Ascending aorta (tissue), 2 donors: ENCODE measurements at regions not wholly inside any gene's neighbourhood (a gene's known extent, or its start where the extent isn't known, plus 50 kb on each side); places are given as distances from the start of the nearest gene placed in this dataset.

Experiments
- DNase-seq, 2 donors: peaks; one replicate each; pipeline ENCODE4 v3.0.0-alpha.2; 2019; ENCODE audit warnings: low spot score in 2 of 2
- H3K27ac ChIP-seq, 2 donors: fragments of 200-600 bp; sonication (generic); one replicate each; pipeline ENCODE4 v1.5.1; 2016 to 2017; ENCODE audit warnings: mild to moderate bottlenecking in 1 of 2
- H3K27me3 ChIP-seq: fragments of 200-600 bp; sonication (generic); one replicate; pipeline ENCODE4 v1.5.1; 2017
- H3K36me3 ChIP-seq, 2 donors: fragments of 200-600 bp; sonication (generic); one replicate each; pipeline ENCODE4 v1.5.1; 2016
- H3K4me1 ChIP-seq, 2 donors: fragments of 200-600 bp; sonication (generic); one replicate each; pipeline ENCODE4 v1.5.1; 2016 to 2017; ENCODE audit warnings: mild to moderate bottlenecking in 1 of 2
- H3K4me3 ChIP-seq, 2 donors: fragments of 200-600 bp; sonication (generic); one replicate each; pipeline ENCODE4 v1.5.1; 2016 to 2017; ENCODE audit warnings: mild to moderate bottlenecking in 1 of 2
- H3K9me3 ChIP-seq, 2 donors: fragments of 200-600 bp; sonication (generic); one replicate each; pipeline ENCODE4 v1.5.1; 2016
- intact Hi-C: fragments of 100-400 bp; cut with DNase I; formaldehyde crosslinking; loops from one replicate; pipeline ENCODE4 v1.15.1; 2023
- TF ChIP-seq, protein P1 (sequence below), 3 experiments: fragments of 200-600 bp in 2 of 3; fragments of 450-650 bp in 1 of 3; sonication (generic) in 2 of 3; IDR thresholded peaks; one replicate each; pipeline ENCODE4 v1.5.1; 2016 to 2019; ENCODE audit warnings: antibody characterized with exemption in 3 of 3, mild to moderate bottlenecking in 1 of 3, moderate library complexity in 1 of 3

DNA sequence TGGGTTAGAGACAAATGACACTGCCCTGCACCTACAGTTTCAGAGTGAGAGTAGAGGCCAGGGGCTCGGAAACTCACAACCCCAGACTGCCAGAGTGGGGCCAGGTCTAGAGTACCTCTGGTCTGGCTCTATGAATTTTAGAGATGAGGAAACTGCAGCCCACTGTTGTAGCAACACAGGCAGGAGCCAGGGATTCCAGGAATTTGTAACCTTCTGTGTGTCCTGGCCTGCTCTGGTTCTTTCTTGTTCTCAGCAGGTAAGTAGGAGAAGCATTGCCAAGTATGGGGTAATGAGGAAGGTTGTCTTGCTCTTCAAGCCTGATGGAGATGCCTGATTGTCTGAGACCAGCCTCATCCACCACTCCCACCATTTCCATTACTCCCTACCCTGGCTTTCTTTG lies 221.8 kb downstream of the UACA start:
- DNase-seq: peak in 1 of 2 donors; percentile 21
- no peak overlapping the region for H3K4me3 ChIP-seq
- TF ChIP-seq, protein P1, sequence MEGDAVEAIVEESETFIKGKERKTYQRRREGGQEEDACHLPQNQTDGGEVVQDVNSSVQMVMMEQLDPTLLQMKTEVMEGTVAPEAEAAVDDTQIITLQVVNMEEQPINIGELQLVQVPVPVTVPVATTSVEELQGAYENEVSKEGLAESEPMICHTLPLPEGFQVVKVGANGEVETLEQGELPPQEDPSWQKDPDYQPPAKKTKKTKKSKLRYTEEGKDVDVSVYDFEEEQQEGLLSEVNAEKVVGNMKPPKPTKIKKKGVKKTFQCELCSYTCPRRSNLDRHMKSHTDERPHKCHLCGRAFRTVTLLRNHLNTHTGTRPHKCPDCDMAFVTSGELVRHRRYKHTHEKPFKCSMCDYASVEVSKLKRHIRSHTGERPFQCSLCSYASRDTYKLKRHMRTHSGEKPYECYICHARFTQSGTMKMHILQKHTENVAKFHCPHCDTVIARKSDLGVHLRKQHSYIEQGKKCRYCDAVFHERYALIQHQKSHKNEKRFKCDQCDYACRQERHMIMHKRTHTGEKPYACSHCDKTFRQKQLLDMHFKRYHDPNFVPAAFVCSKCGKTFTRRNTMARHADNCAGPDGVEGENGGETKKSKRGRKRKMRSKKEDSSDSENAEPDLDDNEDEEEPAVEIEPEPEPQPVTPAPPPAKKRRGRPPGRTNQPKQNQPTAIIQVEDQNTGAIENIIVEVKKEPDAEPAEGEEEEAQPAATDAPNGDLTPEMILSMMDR (IDR thresholded peaks at IDR 0.05): no peak

DNA sequence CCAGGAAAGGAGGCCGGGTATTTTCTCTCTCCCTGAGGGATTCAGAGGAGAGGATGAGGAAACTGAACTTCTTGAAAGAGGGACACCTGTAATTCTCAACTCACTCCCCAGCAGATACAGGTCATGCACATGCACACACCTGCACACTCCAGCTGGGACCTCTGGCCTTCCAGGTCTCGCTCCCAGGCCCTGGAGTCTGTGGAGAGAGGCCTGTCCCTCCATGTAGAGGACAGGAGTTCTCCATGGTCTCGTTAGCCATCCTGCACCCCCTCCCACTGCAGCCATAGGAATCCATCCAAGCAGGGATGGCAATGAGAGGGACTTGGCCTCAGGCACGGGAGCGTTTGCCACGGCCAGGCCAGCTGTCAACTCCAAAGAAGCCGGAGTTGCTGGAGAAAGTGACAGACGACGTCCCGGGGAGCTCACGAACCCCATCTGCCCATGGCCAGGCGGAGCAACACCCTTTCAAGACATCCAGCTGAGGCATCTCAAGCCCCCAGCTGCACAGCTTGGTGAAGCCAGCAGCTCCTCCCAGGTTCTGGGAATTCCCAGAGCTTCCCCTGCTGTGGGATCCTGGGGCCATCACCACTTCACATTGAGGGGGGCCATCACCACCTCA lies 223.3 kb downstream of the UACA start:
- Histone ChIP-seq H3K4me1 (no peaks in the 10 kb centered on the region), H3K4me3 (no peak overlapping the region), H3K27me3 (no peaks in the 10 kb centered on the region), H3K36me3 (no peaks in the 10 kb centered on the region), H3K9me3 (no peaks in the 10 kb centered on the region), H3K27ac (no peak overlapping the region)
- TF ChIP-seq, protein P1 (IDR thresholded peaks at IDR 0.05): no peak
- peak in 1 of 2 donors; percentile 25 for DNase-seq
- intact Hi-C loops: no loop called here

More for the DNA sequence above, 221.8 kb downstream of the UACA start:
- intact Hi-C loops: no loop called here
- Histone ChIP-seq H3K4me1 (no peaks in the 10 kb centered on the region), H3K9me3 (no peaks in the 10 kb centered on the region), H3K36me3 (no peaks in the 10 kb centered on the region), H3K27ac (no peak overlapping the region), H3K27me3 (no peaks in the 10 kb centered on the region)

DNA sequence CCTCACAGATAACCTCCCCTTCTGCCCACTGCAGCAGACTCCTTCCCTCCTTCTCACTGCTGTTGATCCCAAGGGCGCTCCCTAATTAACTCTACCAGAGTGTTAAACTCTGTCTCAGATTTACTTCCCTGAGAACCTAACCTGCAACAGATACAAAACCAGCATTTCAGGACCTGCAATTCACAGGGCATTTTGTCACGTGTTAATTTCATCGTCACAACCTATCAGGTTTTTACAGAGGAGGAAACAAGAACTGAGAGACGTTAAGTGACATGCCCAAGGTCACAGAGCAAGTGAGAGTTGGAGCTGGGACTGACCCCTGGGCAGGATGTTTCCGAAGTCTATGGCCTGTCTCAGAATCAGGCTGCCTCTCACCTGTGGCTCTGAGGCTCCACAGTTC lies 223.9 kb downstream of the UACA start:
- no peak overlapping the region for H3K4me3 ChIP-seq
- H3K27me3 ChIP-seq: no peaks in the 10 kb centered on the region
- no peaks in the 10 kb centered on the region for H3K9me3 ChIP-seq
- H3K36me3 ChIP-seq: no peaks in the 10 kb centered on the region
- peak in 1 of 2 donors; percentile 13 for DNase-seq
- H3K27ac ChIP-seq: no peak overlapping the region
- intact Hi-C loops: no loop called here
- no peaks in the 10 kb centered on the region for H3K4me1 ChIP-seq
- TF ChIP-seq, protein P1 (IDR thresholded peaks at IDR 0.05): no peak

DNA sequence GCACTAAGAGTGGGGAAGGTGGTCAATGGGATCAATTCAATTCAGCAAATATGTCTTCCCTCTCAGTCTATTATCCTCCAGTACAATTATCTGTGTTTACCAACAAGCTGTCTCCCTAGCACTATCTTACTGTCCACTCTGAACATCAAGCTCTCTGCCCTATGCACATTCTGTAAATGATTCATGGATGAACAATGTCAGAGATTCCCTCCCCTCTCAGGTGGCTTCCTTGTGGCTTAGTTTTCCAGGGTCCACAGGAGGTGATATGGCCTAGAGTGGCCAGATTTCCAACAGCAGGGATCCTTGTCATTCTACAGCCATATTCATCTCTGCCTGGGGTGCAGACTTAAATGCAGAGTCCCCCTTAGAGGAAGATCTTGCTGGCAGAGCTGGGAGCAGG lies 225.1 kb downstream of the UACA start:
- H3K9me3 ChIP-seq: no peaks in the 10 kb centered on the region
- no peaks in the 10 kb centered on the region for H3K27me3 ChIP-seq
- no peak overlapping the region for H3K27ac ChIP-seq
- H3K36me3 ChIP-seq: no peaks in the 10 kb centered on the region
- H3K4me3 ChIP-seq: no peak overlapping the region
- intact Hi-C loops: no loop called here
- TF ChIP-seq, protein P1 (IDR thresholded peaks at IDR 0.05): no peak
- H3K4me1 ChIP-seq: no peaks in the 10 kb centered on the region
- DNase-seq: no peak

DNA sequence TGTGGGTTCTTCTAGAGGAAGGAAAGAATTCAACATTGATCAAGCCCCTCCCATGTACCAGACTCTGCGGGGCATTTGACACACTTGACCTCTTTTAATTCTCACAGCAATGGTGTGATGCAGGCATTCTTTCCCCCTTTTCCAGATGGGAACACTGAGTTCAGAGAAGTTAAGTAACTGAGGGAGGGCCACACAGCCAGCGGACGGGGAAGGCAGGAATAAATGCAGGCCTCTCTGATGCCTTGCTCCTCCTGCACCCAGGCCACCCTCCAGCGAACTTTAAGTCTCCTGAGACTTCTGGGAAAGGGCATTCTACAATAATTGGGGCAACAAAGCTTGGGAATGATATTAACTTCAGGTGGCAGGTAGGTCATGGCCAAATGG lies 227.4 kb downstream of the UACA start:
- Histone ChIP-seq H3K27me3 (no peaks in the 10 kb centered on the region), H3K4me1 (no peaks in the 10 kb centered on the region), H3K36me3 (no peaks in the 10 kb centered on the region), H3K27ac (no peak overlapping the region), H3K9me3 (no peaks in the 10 kb centered on the region), H3K4me3 (no peak overlapping the region)
- TF ChIP-seq, protein P1 (IDR thresholded peaks at IDR 0.05): no peak
- intact Hi-C loops: no loop called here
- DNase-seq: no peak
